Loucy (cell line): ENCODE measurements at regions not wholly inside any gene's neighbourhood (a gene's known extent, or its start where the extent isn't known, plus 50 kb on each side); places are given as distances from the start of the nearest gene placed in this dataset.

Experiments used
- H2AFZ ChIP-seq: fragments of 200-600 bp; sonication (generic); 2 replicates; pipeline ENCODE4 v1.6.0; 2016; ENCODE audit warnings: antibody characterized with exemption, mild to moderate bottlenecking, low read length, moderate library complexity
- H3F3A ChIP-seq: fragments of 200-600 bp; 2 replicates; pipeline ENCODE4 v1.6.0; 2016; ENCODE audit warnings: antibody characterized with exemption, low read depth, mild to moderate bottlenecking
- H3K27me3 ChIP-seq: fragments of 200-600 bp; sonication (generic); 2 replicates; pipeline ENCODE4 v1.6.1; 2014; ENCODE audit warnings: low read length, mild to moderate bottlenecking; ENCODE audit not compliant: insufficient read depth, poor library complexity, severe bottlenecking
- H3K36me3 ChIP-seq: fragments of 200-600 bp; sonication (generic); 2 replicates; pipeline ENCODE4 v1.6.1; 2016; ENCODE audit warnings: low read length; ENCODE audit not compliant: insufficient read depth
- H3K4me1 ChIP-seq: fragments of 200-600 bp; sonication (generic); 2 replicates; pipeline ENCODE4 v1.5.1; 2014; ENCODE audit warnings: low read length, mild to moderate bottlenecking; ENCODE audit not compliant: insufficient read depth, poor library complexity, severe bottlenecking
- H3K4me2 ChIP-seq: fragments of 200-600 bp; sonication (generic); 2 replicates; pipeline ENCODE4 v1.6.0; 2014; ENCODE audit warnings: antibody characterized with exemption, low read length, low read depth, mild to moderate bottlenecking; ENCODE audit not compliant: poor library complexity, severe bottlenecking
- H3K4me3 ChIP-seq: fragments of 200-600 bp; sonication (generic); 2 replicates; pipeline ENCODE4 v1.5.1; 2014; ENCODE audit warnings: low read length, mild to moderate bottlenecking, mixed read lengths; ENCODE audit not compliant: poor library complexity, severe bottlenecking
- H3K79me2 ChIP-seq: fragments of 200-600 bp; sonication (generic); 2 replicates; pipeline ENCODE4 v1.6.1; 2014; ENCODE audit warnings: low read length; ENCODE audit not compliant: insufficient read depth
- H3K9ac ChIP-seq: fragments of 200-600 bp; sonication (generic); 2 replicates; pipeline ENCODE4 v1.6.0; 2014; ENCODE audit warnings: mild to moderate bottlenecking, low read depth, low read length, moderate library complexity; ENCODE audit not compliant: poor library complexity, severe bottlenecking
- H3K9me2 ChIP-seq: fragments of 200-600 bp; sonication (generic); replicated peaks from 2 replicates; pipeline ENCODE4 v1.6.1; 2016; ENCODE audit warnings: low read depth, low read length, mixed read lengths
- H3K9me3 ChIP-seq: fragments of 200-600 bp; sonication (generic); 2 replicates; pipeline ENCODE4 v1.6.1; 2014; ENCODE audit warnings: mild to moderate bottlenecking, antibody characterized with exemption, low read length, low read depth; ENCODE audit not compliant: insufficient read depth
- H4K20me1 ChIP-seq: fragments of 200-600 bp; sonication (generic); 2 replicates; pipeline ENCODE4 v1.6.0; 2014; ENCODE audit warnings: antibody characterized with exemption, low read length, mild to moderate bottlenecking; ENCODE audit not compliant: insufficient read depth, poor library complexity, severe bottlenecking
- EZH2phosphoT487 ChIP-seq: fragments of 200-600 bp; IDR thresholded peaks from 2 replicates; pipeline ENCODE4 v1.6.1; 2018; ENCODE audit warnings: antibody characterized with exemption, mild to moderate bottlenecking, moderate library complexity, borderline replicate concordance
- TF ChIP-seq, protein P1 (sequence below): fragments of 200-600 bp; sonication (generic); conservative IDR thresholded peaks from 2 replicates; pipeline ENCODE4 v1.5.1; 2014; ENCODE audit warnings: mild to moderate bottlenecking, antibody characterized with exemption, low read length

DNA sequence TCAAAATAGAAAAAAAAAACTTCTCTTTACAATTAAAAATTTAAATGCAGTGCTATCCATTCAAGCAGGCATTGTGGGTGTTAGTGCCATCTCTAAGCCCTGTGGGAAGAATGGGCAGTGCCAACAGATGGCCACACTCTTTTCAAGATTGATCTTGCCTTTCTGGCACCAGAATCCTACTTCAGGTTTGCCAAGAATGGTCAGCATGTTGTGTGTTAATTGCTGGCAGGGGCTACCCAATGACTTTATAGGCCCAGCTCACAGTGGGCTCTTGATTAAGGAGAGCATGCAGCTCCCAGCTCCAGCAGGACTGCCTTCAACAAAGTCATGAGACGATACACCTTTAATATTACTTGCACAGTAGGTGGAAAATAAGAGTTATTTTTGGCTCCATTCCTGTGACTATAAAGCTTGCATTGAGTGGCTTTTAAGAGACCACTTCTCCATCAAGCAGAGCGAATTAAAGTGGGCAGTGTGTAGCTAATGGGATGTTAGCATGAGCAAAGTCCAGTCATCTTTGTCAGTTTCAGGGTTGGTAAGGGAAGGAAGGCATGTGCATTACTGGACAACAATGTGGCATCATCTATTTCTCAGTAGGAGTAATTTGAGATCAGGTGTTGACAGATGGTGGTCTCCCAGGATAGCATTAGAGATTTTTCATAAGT lies 476.8 kb downstream of the C3orf38 start:
- Histone ChIP-seq H3K4me1 (no peaks in the 10 kb centered on the region), H3K9me2 (no peaks in the 10 kb centered on the region), H4K20me1 (no peaks in the 10 kb centered on the region), H3F3A (no peaks in the 10 kb centered on the region), H3K4me3 (no peak overlapping the region), H2AFZ (no peak overlapping the region), H3K79me2 (no peaks in the 10 kb centered on the region), H3K4me2 (no peak overlapping the region), H3K9me3 (no peaks in the 10 kb centered on the region), H3K27me3 (no peaks in the 10 kb centered on the region), H3K36me3 (no peaks in the 10 kb centered on the region), H3K9ac (no peak overlapping the region)
- TF ChIP-seq, protein P1, sequence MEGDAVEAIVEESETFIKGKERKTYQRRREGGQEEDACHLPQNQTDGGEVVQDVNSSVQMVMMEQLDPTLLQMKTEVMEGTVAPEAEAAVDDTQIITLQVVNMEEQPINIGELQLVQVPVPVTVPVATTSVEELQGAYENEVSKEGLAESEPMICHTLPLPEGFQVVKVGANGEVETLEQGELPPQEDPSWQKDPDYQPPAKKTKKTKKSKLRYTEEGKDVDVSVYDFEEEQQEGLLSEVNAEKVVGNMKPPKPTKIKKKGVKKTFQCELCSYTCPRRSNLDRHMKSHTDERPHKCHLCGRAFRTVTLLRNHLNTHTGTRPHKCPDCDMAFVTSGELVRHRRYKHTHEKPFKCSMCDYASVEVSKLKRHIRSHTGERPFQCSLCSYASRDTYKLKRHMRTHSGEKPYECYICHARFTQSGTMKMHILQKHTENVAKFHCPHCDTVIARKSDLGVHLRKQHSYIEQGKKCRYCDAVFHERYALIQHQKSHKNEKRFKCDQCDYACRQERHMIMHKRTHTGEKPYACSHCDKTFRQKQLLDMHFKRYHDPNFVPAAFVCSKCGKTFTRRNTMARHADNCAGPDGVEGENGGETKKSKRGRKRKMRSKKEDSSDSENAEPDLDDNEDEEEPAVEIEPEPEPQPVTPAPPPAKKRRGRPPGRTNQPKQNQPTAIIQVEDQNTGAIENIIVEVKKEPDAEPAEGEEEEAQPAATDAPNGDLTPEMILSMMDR: no peak
- no peak for TF ChIP-seq EZH2phosphoT487

GRCh38 chr3:88628901-88629300 lies 478.5 kb upstream of the EPHA3 start:
- Histone ChIP-seq H3K4me3 (no peak overlapping the region), H3K36me3 (no peaks in the 10 kb centered on the region), H3K79me2 (no peaks in the 10 kb centered on the region), H4K20me1 (no peaks in the 10 kb centered on the region), H3K9me2 (no peaks in the 10 kb centered on the region), H3K4me2 (no peak overlapping the region), H3K9ac (no peak overlapping the region), H3K27me3 (no peaks in the 10 kb centered on the region), H2AFZ (no peak overlapping the region), H3K9me3 (no peaks in the 10 kb centered on the region), H3K4me1 (no peaks in the 10 kb centered on the region), H3F3A (no peaks in the 10 kb centered on the region)
- TF ChIP-seq EZH2phosphoT487: no peak
- TF ChIP-seq, protein P1: no peak

GRCh38 chr3:88632226-88632625 lies 475.2 kb upstream of the EPHA3 start:
- Histone ChIP-seq H3K4me3 (no peak overlapping the region), H3K9ac (no peak overlapping the region), H3K9me2 (no peaks in the 10 kb centered on the region), H3K79me2 (no peaks in the 10 kb centered on the region), H3K27me3 (no peaks in the 10 kb centered on the region), H3F3A (no peaks in the 10 kb centered on the region), H2AFZ (no peak overlapping the region), H4K20me1 (no peaks in the 10 kb centered on the region), H3K9me3 (no peaks in the 10 kb centered on the region), H3K36me3 (no peaks in the 10 kb centered on the region), H3K4me2 (no peak overlapping the region), H3K4me1 (no peaks in the 10 kb centered on the region)
- TF ChIP-seq EZH2phosphoT487: no peak
- TF ChIP-seq, protein P1: no peak
